NT2/D1 (cell line): ENCODE measurements at regions not wholly inside any gene's neighbourhood (a gene's known extent, or its start where the extent isn't known, plus 50 kb on each side); places are given as distances from the start of the nearest gene placed in this dataset.

ENCODE experiments used
- DNase-seq: peaks from one replicate; pipeline ENCODE4 v3.0.0-alpha.2; 2011; ENCODE audit warnings: low read depth, low spot score
- H3K27me3 ChIP-seq: 2 replicates; pipeline ENCODE4 v1.6.0; 2011; ENCODE audit warnings: mild to moderate bottlenecking; ENCODE audit not compliant: insufficient read length, insufficient read depth
- H3K36me3 ChIP-seq: 2 replicates; pipeline ENCODE4 v1.6.1; 2011; ENCODE audit warnings: mild to moderate bottlenecking, low read length, mixed read lengths; ENCODE audit not compliant: insufficient read depth, insufficient read length
- H3K4me1 ChIP-seq: 2 replicates; pipeline ENCODE4 v1.5.1; 2011; ENCODE audit not compliant: insufficient read depth, insufficient read length
- H3K4me3 ChIP-seq: 2 replicates; pipeline ENCODE4 v1.5.1; 2011; ENCODE audit warnings: low read depth; ENCODE audit not compliant: insufficient read length
- H3K9ac ChIP-seq: 2 replicates; pipeline ENCODE4 v1.6.0; 2011; ENCODE audit warnings: low read depth; ENCODE audit not compliant: insufficient read length
- H3K9me3 ChIP-seq: 2 replicates; pipeline ENCODE4 v1.5.1; 2011; ENCODE audit warnings: mild to moderate bottlenecking, low read length; ENCODE audit not compliant: insufficient read depth
- SUZ12 ChIP-seq: IDR thresholded peaks from 2 replicates; pipeline ENCODE4 v1.6.1; 2011; ENCODE audit not compliant: insufficient read length, insufficient read depth; ENCODE audit errors: extremely low read depth
- YY1 ChIP-seq: IDR thresholded peaks from 2 replicates; pipeline ENCODE4 v1.6.1; 2011; ENCODE audit not compliant: insufficient read length, insufficient read depth
- ZNF274 ChIP-seq: IDR thresholded peaks from 2 replicates; pipeline ENCODE4 v1.6.1; 2011; ENCODE audit warnings: mild to moderate bottlenecking, low read depth, low read length

DNA sequence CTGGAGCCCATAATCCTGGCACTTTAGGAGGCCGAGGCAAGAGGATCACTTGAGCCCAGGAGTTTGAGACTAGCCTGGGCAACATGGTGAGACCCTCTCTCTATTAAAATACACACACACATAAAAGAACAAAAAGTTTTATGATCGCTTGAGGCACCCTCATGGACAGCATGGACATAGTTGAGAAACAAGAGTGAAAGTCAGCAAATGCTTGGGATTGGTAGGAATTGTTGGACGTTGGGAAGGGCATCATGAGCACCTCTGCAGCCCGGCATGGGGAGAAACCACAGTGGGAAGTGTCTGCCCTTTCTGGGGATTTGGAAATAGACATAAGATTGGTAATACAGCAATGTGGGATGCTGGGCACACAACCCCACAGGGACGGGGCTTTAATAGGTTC, 231.9 kb upstream of the FOXN3 start:
- Histone ChIP-seq H3K36me3 (no peaks in the 10 kb centered on the region), H3K4me1 (no peaks in the 10 kb centered on the region), H3K27me3 (no peaks in the 10 kb centered on the region), H3K9ac (no peak overlapping the region), H3K9me3 (no peaks in the 10 kb centered on the region), H3K4me3 (no peak overlapping the region)
- DNase-seq, result no peak
- TF ChIP-seq SUZ12 (no peak), YY1 (no peak), ZNF274 (no peak)

DNA sequence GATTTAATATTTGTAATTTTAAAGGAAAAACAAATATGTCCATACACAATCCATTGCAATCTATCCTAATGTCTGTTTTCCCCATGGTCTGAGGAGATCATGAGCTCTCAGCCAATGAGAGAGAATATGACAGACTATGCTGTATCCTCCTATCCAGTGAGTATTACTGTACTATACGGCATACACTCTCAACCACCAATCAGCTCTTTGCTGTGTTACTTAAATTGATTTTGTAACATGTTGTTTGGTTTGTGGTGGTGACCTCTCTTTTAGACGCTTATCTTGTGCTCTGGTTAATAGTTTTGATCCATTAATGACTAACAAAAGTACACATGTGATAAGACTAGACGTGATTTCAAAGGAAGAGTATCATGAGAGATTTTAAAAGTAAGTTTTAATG, 231.5 kb upstream of the FOXN3 start:
- Histone ChIP-seq H3K36me3 (no peaks in the 10 kb centered on the region), H3K4me1 (no peaks in the 10 kb centered on the region), H3K4me3 (no peak overlapping the region), H3K9me3 (no peaks in the 10 kb centered on the region), H3K9ac (no peak overlapping the region), H3K27me3 (no peaks in the 10 kb centered on the region)
- TF ChIP-seq YY1 (no peak), SUZ12 (no peak), ZNF274 (no peak)
- no peak for DNase-seq

DNA sequence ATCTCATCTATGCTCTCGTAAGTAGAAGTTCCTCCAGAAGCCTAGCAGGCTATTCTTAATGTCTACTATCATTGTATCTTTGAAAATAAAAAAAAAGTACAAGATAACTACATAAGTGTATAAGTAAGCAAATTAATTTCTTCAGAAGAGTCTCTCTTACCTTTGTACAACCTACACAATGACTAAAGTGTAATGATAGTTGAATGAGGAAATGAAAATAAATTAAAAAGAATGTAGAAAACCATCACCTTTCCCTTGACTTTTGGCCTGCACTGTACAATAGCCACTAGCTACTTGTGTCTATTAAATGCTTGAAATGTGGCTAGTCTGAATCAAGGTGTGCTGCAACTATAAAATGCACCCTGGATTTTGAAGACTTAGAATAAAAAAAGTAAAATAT, 229.9 kb upstream of the FOXN3 start:
- Histone ChIP-seq H3K27me3 (no peaks in the 10 kb centered on the region), H3K36me3 (no peaks in the 10 kb centered on the region), H3K4me3 (no peak overlapping the region), H3K9ac (no peak overlapping the region), H3K9me3 (no peaks in the 10 kb centered on the region), H3K4me1 (no peaks in the 10 kb centered on the region)
- no peak for DNase-seq
- no peak for TF ChIP-seq SUZ12
- TF ChIP-seq ZNF274, result no peak
- no peak for TF ChIP-seq YY1

DNA sequence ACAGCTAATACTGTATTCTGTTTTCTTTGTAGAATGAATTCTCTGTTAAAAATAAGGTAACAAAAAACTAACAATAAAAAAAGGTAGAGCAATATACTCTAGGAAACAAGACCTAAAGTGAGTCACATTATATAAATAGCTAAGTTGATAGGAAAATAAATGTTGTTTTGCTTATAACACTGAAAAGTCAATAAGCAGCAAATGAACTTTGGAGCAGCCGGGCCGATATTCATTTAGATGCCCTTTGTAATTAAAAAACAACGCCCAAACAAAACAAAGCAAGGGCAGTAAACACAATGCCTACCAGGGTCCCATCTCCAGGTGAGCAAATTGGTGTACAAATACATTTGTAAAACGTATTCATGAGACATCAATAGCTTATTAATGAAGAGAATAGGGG, 227.6 kb upstream of the FOXN3 start:
- Histone ChIP-seq H3K9ac (no peak overlapping the region), H3K27me3 (no peaks in the 10 kb centered on the region), H3K4me1 (no peaks in the 10 kb centered on the region), H3K36me3 (no peaks in the 10 kb centered on the region), H3K9me3 (no peaks in the 10 kb centered on the region), H3K4me3 (no peak overlapping the region)
- TF ChIP-seq ZNF274 (no peak), YY1 (no peak), SUZ12 (no peak)
- DNase-seq, result no peak

DNA sequence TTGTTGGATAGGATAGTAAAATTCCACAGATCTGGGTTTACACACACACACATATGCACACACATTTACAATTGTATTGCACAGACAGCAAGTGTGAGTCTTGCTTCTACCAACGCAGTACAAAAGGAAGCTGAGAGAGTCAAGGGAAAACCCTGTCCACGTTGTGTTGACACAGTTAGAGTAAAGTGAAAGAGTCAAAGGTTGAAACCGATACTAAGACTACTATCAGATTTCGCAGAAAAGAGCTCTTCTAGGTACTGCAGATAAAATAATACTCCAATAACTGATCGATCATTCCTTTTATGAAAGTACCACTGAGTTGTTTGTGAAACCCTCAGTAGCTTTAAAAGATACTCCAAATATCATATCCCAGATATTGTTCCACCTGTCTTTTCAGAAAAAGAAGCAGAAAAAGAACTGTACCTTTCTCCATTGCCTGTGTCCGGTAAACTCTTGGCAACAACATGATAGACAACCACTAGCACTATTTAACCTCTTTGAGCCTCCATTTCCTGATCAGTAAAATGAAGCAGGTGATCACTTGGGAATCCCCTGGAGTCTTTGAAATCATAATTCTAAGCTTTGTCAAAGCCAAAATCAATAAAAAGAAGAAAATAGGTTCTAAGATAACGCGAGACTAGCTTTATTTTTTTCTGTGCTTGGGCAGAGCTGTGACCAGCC, 224.6 kb upstream of the FOXN3 start:
- DNase-seq, result no peak
- Histone ChIP-seq H3K4me3 (no peak overlapping the region), H3K4me1 (no peaks in the 10 kb centered on the region), H3K9me3 (0 out of 2 replicates have a peak, but pooled peaks cover 4% of the 10 kb centered on the region), H3K27me3 (no peaks in the 10 kb centered on the region), H3K9ac (no peak overlapping the region), H3K36me3 (no peaks in the 10 kb centered on the region)
- no peak for TF ChIP-seq YY1
- no peak for TF ChIP-seq ZNF274
- no peak for TF ChIP-seq SUZ12

DNA sequence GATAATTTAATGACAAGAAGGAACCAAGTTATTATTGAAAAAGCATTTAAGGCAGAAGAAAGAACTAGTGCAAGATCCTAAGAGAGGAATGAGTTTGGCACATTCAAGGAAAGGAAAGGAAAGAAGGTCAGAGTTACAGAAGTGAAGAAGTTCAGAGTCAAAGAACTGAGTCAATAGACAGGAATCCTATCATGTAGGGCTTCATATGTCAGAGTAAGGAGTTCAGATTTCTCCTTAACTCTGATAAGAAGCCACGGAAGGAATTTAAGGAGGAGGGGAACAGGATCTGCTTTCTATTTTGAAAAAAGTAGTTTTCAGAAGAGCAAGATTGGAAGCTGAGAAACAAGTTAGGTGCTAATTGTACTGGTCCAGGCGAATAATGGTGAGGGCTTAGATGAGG, 223.1 kb upstream of the FOXN3 start:
- no peak for DNase-seq
- Histone ChIP-seq H3K4me3 (no peak overlapping the region), H3K36me3 (no peaks in the 10 kb centered on the region), H3K9ac (no peak overlapping the region), H3K4me1 (no peaks in the 10 kb centered on the region), H3K9me3 (0 out of 2 replicates have a peak, but pooled peaks cover 4% of the 10 kb centered on the region), H3K27me3 (no peaks in the 10 kb centered on the region)
- no peak for TF ChIP-seq SUZ12
- no peak for TF ChIP-seq ZNF274
- no peak for TF ChIP-seq YY1

DNA sequence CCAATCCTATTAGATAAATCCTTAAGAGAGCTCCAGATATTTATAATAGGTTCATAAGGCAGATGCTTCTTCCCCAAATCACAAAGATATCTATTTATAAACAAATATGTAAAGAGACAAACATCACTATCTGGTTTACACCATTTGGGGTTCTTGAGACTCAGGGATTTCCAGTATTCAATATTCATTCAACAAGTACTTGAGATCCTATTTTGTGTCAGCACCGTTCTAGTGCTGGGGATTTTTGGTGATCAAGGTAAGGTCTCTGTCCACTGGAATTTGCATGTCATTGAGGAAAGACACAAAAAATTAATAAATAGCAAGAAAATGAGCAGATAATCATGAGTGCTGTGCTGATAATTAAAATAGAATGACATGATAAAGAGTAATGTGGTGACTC, 222.7 kb upstream of the FOXN3 start:
- TF ChIP-seq ZNF274 (no peak), YY1 (no peak), SUZ12 (no peak)

More for the DNA sequence above, 222.7 kb upstream of the FOXN3 start:
- no peaks in the 10 kb centered on the region for H3K4me1 ChIP-seq
- H3K9me3 ChIP-seq, result 0 out of 2 replicates have a peak, but pooled peaks cover 4% of the 10 kb centered on the region
- no peaks in the 10 kb centered on the region for H3K27me3 ChIP-seq
- H3K4me3 ChIP-seq, result no peak overlapping the region
- DNase-seq, result no peak
- H3K36me3 ChIP-seq, result no peaks in the 10 kb centered on the region
- H3K9ac ChIP-seq, result no peak overlapping the region
